NAMALWA (cell line): ENCODE measurements at regions not wholly inside any gene's neighbourhood (a gene's known extent, or its start where the extent isn't known, plus 50 kb on each side); places are given as distances from the start of the nearest gene placed in this dataset.
"Not testable (repeated sequence)": the region's sequence is repeated elsewhere in the genome, so short reads cannot be mapped to it uniquely, and the experiment has no call there.

ENCODE experiments used
- DNase-seq: peaks from one replicate; pipeline ENCODE4 v3.0.0-alpha.2; 2015; ENCODE audit warnings: low spot score

DNA sequence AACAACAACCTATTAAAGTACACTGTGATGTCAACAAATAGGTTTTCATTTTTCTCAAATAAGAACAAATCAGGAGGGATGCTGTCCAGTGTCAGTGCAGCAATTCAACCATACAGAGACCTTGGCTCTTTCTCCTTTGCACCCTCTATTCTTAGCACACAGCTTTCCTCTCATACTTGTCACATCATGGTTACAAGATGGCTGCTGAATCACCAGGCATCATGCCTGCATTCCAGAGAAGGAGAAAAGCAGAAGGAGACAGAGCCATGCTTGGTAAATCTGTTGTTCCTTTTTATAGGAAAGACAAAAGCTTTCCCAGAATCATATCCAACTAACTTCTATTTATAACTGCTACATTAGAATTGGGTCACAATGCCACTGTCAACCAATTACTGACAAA, 124.7 kb upstream of the VLDLR start:
- DNase-seq = no peak

DNA sequence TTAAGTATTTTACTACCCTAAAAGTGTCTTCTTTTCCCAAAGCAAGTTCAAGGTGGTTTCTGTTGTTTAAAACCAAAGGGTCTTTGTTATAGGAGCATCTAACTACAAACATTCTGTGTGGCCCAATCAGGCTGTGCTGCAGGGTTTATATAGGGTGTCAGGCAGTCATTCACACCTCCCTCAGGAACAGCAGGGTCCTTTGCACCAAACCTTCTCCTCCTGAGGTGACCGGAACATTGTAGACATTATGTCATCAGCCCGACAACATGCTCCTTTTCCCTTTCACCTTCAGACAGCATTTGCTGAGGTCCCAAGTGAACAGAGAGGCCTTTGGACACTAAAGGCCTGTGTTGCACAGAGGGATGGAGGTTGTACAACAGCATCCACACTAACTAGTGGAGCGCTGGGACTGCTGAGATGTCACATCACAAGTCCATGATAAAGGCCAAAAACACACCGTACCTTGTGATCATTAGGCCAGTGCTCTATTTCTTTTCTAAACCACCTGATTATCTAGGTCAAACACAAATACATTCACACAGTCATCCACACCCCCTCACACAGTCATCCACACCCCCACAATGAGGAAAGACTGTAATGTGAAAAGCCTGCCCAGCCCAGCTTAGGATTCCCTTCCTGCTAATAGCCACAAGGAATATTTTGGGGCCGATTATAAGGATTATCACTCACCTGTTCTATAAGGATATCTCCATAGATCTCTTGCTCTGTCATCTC, 123.8 kb upstream of the VLDLR start:
- no peak for DNase-seq

DNA sequence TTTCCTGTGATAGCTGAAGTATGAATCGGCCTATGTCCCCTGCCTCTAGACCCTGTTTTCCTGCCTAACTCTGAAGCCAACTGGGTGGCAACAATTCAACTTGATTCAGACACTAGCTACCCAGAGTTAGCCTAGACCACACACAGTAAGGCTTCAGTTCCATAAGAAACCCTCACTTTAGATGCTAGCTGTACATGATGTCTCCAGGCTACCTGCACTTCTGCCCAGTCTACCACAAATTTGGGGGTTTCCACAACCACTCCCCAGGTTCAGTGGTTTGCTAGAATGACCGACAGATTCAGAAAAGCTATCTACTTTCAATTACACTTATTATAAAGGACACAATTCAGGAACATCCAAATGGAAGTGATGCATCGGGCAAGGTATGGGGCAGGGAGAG, 119.4 kb upstream of the VLDLR start:
- no peak for DNase-seq

DNA sequence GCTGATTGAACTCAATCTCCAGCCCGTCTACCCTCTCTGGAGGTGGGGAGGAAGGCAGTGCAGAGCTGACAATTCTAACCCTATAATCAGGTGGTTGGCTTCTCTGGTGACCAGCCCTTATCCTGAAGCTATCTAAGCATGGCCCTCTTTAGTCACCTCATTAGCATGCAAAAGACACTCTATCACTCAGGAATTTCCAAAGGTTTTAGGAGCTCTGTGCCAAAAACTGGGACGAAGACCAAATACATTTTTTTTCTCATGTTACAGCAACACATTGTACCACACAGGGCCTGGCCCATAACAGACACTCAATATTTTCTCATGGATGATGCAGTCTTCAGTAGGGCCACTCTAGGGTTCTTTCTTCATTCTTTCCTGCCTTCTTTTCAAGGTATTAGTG, 118.8 kb upstream of the VLDLR start:
- DNase-seq = no peak

DNA sequence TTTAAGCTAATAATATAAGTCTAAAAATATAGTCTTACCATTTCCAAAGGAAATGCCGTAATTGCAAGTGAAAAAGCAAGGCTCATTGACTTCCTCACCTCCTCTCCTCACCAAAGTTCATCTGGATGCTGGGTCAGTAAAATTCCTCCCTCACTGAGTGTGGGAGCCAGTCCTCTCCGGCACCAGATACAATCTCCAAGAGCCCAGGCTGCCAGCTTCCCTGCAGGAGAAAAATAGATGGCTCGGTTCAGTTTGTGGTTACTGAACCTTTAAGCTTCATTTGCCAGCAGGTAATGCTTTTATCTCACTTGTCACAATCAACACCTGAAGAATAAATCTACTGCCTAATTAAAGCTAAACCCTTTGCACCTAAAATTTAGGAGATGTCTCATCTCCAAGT, 115.3 kb upstream of the VLDLR start:
- DNase-seq = no peak

DNA sequence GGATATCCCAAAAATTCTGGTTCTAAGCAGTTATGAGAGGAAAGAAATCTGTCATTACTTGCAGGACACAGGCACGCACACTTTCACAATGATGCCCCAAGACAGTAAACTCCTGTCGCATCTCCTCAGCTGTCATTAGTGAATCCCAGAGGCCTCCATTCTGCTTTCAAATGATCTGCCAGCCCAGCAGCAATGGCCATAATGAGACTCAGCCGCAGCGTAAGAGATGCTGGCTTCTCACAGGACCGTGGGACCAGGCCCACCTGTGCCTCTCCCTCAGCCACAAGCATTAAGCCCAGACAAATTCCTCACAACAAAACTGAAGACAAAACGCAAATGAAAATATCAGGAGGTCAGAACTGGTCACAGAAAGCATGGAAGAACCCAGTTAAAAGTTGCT, 98.0 kb upstream of the VLDLR start:
- DNase-seq = no peak

DNA sequence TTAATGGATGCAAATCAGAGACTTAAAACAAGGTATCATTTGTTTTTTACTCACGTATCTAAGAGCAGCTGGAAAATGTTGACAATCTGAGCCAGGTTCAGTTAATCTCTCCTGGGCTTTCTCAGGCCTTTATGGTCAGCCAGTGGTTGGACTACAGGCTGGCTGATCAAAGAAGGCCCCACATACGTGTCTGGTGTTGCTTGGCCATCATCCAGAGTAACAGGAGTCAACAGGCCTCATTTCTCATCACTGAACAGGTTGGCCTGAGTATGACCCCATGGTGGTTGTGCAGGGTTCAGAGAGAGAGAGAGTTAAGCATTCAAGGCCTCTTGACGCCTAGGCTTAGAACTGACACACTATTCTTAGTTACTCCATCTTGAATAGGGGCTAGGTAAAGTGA, 97.0 kb upstream of the VLDLR start:
- no peak for DNase-seq

DNA sequence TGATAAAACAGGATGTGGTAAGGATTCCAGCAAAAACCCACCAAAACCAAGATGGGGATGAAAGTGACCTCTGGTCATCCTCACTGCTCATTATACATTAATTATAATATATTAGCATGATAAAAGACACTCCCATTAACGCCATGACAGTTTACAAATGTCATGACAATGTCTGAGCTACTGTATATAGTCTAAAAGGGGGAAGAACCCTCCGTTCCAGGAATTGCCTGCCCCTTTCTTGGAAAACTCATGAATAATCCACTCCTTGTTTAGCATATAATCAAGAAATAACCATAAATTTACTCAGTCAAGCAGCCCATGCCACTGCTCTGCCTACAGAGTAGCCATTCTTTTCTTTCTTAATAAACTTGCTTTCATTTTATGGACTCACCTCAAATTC, 96.4 kb upstream of the VLDLR start:
- no peak for DNase-seq

DNA sequence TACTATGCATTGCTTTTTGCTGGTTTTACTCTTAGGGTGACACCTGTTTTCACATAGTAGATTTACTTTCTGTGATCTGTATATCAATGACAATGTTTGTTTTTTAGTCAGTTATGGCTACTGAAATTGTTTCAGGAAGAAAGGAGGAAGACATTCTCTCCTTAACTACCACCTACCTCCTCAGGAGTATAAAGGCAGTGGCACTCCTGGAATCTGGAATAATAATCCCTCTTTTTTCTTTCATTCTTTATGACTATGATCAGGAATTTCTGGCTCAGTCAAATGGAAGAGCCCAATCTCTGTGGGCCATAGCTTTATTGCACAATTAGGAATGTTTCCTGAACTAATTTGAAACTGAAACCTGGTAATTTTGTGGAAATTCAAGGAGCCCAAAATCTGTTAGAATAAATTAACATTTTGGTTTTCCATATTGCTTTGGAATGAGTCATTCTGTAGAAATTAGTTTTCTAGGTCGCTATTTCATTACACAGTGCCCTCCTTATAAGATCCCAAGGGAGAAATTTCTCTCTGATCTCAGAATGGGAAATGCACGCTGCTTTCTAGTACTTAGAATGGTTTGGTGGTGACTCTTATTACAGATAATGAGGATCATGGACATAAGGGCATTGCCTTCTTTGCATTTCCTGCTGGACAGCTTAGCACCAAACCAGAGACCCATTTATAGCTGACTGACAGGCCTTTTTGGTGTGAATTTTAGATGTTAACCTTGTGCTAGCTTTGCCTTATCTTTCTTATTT, 95.3 kb upstream of the VLDLR start:
- DNase-seq = no peak

DNA sequence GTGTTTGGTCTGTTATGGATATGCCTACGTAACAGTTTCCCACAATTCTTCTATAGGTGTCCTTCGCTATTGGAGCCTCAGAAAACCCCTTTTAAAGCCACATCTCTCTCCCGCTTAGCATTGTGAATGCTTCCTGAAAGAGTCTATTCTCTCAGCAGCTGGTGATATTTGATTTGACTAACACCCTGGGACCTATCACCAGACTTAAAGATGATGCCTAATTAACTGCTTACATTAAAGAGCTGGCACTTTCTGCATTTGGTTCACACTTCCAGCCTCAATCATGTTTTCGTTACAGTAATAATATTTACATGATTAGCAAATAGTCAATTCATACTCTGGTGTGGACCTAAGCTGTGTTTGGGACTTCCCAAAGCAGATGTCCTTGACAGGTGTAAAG, 90.1 kb upstream of the VLDLR start:
- DNase-seq = no peak

DNA sequence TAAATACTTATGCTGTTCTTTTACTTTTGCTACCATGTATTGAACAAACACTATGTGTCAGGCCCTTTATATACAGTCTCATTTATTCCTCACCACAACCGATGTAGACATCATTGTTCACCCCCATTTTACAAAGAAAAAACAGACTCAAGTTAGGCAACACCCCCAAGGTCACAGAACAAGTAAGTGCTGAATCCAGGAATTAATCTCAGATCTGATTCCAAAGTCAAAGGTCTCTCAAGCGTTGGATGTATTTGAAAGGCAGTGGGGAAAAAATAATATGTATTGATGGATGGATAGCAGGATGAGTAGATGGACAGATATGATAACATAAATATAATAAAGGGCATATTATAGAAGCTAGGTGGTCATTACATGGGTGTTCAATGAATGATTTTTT, 85.1 kb upstream of the VLDLR start:
- DNase-seq = no peak

DNA sequence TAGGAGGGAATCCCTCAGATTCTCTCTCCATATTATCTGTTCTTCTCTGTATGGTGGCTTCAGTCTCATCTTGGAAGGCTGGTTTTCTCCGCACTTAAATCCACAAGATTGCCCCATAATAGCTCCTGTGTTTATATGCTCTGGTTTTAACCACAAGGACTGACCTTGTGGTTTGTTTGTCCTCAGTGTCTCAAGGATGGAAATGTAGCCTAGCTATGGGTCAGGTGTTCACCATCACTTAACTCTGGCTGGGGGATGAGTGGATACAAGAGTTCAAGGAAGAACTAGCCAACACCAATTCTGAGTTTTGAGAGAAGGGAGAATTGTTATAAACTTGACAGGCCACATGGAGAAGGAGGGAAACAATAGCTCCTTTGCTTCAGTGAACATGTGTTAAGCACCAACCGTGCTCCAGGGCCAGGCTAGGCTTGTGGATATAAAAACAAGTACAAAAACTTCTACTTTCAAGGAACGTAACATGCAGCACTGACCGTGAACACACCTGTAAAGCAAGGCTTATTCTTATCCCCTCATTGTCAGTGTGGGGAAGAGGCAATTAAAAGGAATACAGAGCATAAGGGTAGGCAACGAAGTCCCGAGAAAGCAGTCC, 75.6 kb upstream of the VLDLR start:
- no peak for DNase-seq

DNA sequence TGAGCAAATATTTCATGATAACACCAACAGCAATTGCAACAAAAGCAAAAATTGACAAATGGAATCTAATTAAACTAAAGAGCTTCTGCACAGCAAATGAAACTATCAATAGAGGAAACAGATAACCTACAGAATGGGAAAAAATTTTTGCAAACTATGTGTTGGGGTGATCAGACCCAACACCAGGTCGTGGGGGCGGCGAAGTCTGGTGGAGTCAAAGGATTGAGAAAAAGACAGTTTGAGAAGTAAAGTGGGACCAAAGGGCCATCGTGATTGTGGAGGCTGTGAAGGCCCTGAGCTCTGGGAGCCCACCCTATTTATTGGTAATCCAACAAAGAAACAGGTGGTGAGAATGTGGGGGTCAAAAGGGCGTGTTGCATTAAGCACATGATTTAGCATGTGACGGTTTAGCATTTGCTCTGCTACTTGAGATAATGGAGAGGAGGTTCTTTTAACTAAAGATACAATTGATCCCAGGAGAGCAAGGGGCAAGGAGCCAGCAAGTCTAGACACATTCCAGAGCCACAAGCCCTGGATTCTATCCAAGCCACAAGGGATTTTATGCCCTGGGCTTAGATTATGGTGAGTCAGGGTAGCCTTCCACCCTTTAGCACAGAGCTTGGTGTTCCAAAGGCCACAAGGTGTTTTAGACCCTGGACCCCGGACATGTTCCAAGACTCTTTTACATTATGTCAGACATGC, 65.5 kb upstream of the VLDLR start:
- not testable (repeated sequence) for DNase-seq

DNA sequence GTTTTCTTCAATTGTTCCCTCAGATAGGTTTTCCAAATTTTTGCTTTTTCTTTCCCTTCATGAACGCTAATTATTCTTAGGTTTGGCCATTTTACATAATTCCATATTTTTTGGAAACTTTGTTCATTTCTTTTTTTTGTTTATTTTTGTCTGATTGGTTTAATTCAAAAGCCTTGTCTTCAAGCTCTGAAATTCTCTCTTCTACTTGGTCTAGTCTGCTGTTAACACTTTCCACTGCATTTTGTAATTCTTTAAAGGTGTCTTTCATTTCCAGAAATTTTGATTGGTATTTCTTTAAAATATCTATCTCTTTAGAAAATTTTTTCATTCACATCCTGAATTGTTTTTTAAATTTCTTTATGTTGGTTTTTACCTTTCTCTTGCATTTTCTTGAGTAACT, 63.9 kb upstream of the VLDLR start:
- no peak for DNase-seq

DNA sequence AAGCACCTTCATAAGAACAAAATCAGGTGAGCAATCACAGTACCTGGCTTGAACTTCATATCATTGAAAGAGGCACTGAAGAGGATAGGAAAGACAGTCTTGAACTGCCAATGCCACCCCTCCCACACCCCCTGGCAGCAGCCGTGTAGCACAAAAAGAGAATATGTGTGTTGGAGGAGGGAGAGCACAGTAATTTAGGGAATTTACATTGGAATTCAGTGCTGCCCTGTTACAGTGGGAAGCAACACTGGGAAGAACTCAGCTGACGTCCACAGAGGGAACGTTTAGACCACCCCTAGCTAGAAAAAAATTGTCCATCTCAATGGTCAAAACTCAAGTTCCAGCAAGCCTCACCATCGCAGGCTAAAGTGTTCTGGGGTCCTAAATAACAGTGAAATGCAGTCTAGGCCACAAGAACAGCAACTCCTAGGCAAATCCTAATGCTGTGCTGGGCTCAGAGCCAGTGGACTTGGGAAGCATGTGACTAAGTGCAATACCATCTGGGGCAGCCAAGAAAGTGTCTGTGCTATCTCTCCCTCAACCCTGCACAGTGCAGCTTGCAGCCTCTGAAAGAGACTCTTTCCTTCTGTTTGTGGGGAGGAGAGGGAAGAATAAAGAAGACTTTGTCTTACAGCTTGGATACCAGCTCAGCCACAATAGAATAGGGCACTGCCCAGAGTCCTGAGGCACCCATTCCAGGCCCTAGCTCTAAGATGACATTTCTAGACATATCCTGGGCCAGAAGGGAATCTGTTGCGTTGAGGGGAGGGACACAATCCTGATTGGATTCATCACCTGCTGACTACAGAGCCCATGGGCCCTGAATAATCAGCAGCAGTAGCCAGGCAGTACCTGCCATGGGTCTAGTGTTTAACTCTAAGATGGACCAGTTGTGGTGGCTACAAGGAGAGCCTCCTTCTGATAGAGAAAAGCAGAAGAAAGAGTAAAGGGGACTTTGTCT, 62.1 kb upstream of the VLDLR start:
- DNase-seq = no peak

DNA sequence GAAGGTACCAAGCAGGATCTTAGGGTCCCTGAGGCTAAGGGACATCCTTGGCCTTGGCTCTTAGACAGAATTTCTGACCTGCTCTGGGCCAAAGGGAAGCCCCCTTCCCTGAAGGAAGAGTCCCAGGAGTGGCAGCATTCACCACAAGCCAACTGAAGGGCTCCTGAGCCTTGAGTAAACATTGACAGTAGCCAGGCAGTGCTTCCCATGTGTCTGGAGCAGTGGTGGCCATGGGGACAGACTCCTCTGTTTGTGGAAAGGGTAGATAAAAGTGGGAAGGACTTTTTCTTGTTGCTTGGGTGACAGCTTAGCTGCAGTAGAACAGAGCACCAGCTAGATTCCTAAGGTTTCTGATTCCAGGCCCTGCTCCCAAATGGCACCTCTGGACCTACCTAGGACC, 61.4 kb upstream of the VLDLR start:
- DNase-seq = no peak

DNA sequence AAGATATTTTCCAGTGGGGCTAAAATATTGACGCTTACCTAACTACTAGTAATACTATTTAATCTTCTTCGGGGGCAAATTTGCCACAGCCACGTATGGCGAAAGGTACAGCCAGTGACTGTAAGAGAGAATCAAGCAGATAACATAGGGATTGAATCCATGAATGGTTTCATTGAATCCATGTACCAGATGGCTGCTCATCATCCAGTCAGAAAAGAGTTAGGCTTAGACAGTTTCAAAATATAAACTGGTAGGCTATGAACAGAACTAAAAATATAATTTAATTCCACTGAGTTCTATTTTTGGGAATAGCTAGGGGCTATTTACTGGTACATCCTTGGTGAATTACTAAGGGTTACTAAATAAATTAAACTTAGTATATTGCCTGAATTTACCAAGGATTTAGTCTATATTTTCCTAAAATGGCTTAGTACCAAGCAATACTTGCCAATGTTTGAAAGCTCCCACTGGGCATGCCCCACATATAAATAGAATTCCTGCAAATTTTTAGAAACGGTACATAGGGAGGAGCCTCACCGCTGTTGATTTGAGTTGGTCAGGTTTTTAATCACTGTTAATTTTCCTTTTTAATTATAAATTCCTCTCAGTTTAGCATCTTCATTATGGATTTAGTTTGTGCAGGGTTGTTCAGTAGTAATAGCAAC, 55.8 kb upstream of the VLDLR start:
- no peak for DNase-seq

DNA sequence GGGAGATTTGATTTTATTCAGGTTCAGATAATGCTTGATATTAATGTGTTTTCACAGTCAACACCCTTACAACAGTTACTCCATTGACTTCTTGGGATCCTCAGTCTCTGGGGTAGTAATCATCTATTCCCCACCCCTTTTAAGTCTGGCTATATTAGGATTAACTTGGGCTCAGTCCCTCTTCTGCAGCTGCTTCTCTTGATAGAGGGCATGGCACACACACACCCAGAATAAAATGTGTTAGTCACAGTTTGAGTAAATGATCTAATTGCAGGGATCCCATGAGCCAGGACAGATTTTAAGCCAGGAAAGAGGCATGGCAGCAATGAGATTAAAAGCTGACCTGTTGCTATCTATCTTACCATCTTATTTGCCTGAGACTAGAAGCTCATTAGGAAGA, 53.7 kb upstream of the VLDLR start:
- no peak for DNase-seq

DNA sequence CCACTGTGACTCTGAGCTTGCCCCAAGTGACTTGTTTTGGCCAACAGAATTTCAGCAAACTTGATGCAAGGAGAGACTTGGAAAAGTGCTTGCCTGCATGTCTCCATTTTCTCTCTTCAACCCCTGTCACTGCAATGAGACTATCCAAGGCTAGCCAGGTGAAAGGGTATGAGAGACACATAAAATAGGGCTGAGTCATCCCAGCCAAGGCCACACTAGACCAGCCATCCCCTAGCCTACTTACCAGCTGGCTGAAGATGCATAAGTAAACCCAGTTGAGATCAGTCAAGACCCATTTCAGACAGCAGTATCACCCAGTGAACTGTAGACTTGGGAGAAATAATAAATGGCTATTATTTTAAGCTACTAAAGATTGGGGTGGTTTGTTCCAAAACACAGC, 52.9 kb upstream of the VLDLR start:
- DNase-seq = no peak

DNA sequence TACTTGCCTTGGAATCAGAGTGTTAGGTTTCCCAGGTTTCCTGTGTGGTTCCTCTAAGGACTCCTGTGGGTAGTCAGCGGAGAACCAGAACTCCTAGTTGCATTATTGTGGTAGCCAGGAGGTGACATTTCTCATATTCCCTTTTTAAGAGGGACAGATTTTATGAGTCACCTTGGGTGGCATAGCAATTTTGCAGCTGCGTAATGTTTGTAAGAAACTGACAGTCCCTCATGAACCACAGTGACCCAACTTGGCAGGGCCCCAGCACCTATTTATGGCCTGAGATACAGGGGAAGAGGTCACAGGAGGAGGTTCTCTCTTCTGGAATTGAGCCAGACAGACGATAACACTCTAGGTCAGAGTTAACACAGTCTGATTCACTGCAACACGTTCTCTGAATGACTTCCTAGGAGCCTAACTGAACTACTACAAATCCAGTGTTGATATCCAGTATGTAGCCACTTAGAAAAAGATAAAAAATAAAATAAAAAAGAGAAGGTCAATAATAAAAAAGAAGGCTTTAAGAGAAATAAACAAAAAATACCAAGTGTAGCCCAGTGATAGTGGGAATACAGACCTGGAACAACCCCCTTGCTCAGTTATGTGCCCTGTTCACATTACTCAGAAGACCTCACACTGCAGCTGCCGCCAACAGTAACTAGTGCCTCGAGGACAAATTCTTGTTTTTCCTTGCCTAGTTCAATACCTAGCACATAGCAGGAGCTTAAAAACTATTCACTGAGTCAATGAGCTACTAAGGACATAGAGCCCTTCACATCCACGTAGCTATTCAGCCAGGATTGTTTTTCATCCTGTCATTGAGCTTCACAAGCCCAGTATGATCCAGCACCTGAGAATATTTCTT, 50.7 kb upstream of the VLDLR start:
- DNase-seq = peak; percentile 94
